ENCODE measurements at regions not wholly inside any gene's neighbourhood (a gene's known extent, or its start where the extent isn't known, plus 50 kb on each side); places are given as distances from the start of the nearest gene placed in this dataset.
"Not testable (repeated sequence)": the region's sequence is repeated elsewhere in the genome, so short reads cannot be mapped to it uniquely, and the experiment has no call there.

- ATAC-seq; DNase-seq (ENCODE audit: missing footprints); intact Hi-C loops (cut with DNase I): not testable (repeated sequence)
These were observed 670.1 kb downstream of the TMEM121 start for GRCh38 chr14:106196459-106196858.

- ATAC-seq; intact Hi-C loops (cut with DNase I); DNase-seq (ENCODE audit: missing footprints): not testable (repeated sequence)
These were observed 670.9 kb downstream of the TMEM121 start for GRCh38 chr14:106197264-106197663.

- ATAC-seq (no peak), DNase-seq (ENCODE audit: missing footprints) (no peak)
- intact Hi-C loops (cut with DNase I): no loop called here
These were observed 672.7 kb downstream of the TMEM121 start for GRCh38 chr14:106199097-106199496.

GRCh38 chr14:106200541-106201315 lies 674.3 kb downstream of the TMEM121 start:
- intact Hi-C loops (cut with DNase I): no loop called here
- ATAC-seq: no peak
- no peak for DNase-seq (ENCODE audit: missing footprints)

- intact Hi-C loops (cut with DNase I): no loop called here
- no peak for ATAC-seq
These were observed 675.0 kb downstream of the TMEM121 start for GRCh38 chr14:106201376-106201775.

GRCh38 chr14:106203438-106203837 lies 677.1 kb downstream of the TMEM121 start:
- ATAC-seq (no peak), DNase-seq (ENCODE audit: missing footprints) (no peak)
- intact Hi-C loops (cut with DNase I): no loop called here

More at GRCh38 chr14:106201376-106201775, 675.0 kb downstream of the TMEM121 start:
- DNase-seq (ENCODE audit: missing footprints): no peak

GRCh38 chr14:106204063-106204462 lies 677.7 kb downstream of the TMEM121 start:
- ATAC-seq (no peak), DNase-seq (ENCODE audit: missing footprints) (no peak)
- intact Hi-C loops (cut with DNase I): no loop called here

GRCh38 chr14:106207316-106207715 lies 680.9 kb downstream of the TMEM121 start:
- intact Hi-C loops (cut with DNase I): no loop called here
- ATAC-seq (no peak), DNase-seq (ENCODE audit: missing footprints) (no peak)

GRCh38 chr14:106208794-106209193 lies 682.4 kb downstream of the TMEM121 start:
- DNase-seq (ENCODE audit: missing footprints): no peak
- intact Hi-C loops (cut with DNase I): no loop called here
- ATAC-seq: no peak

- ATAC-seq: no peak
- intact Hi-C loops (cut with DNase I): no loop called here
These were observed 683.4 kb downstream of the TMEM121 start for GRCh38 chr14:106209755-106210154.

GRCh38 chr14:106210650-106211049 lies 684.3 kb downstream of the TMEM121 start:
- ATAC-seq: no peak
- intact Hi-C loops (cut with DNase I): no loop called here
- DNase-seq (ENCODE audit: missing footprints): no peak

More at GRCh38 chr14:106209755-106210154, 683.4 kb downstream of the TMEM121 start:
- DNase-seq (ENCODE audit: missing footprints): no peak

GRCh38 chr14:106211334-106211900 lies 685.0 kb downstream of the TMEM121 start:
- DNase-seq (ENCODE audit: missing footprints) (no peak), ATAC-seq (no peak)
- intact Hi-C loops (cut with DNase I): no loop called here

GRCh38 chr14:106215229-106215628 lies 688.8 kb downstream of the TMEM121 start:
- DNase-seq (ENCODE audit: missing footprints) (no peak), ATAC-seq (no peak)
- intact Hi-C loops (cut with DNase I): no loop called here

- DNase-seq (ENCODE audit: missing footprints) (no peak), ATAC-seq (no peak)
- intact Hi-C loops (cut with DNase I): no loop called here
These were observed 690.3 kb downstream of the TMEM121 start for GRCh38 chr14:106216679-106217078.

- no peak for DNase-seq (ENCODE audit: missing footprints)
- intact Hi-C loops (cut with DNase I): no loop called here
- ATAC-seq: no peak
These were observed 691.8 kb downstream of the TMEM121 start for GRCh38 chr14:106218174-106218573.

GRCh38 chr14:106222311-106222710 lies 695.9 kb downstream of the TMEM121 start:
- intact Hi-C loops (cut with DNase I): no loop called here
- DNase-seq (ENCODE audit: missing footprints): no peak
- ATAC-seq: no peak

GRCh38 chr14:106222731-106223130 lies 696.3 kb downstream of the TMEM121 start:
- no peak for DNase-seq (ENCODE audit: missing footprints)
- ATAC-seq: no peak
- intact Hi-C loops (cut with DNase I): no loop called here

- DNase-seq (ENCODE audit: missing footprints) (no peak), ATAC-seq (no peak)
- intact Hi-C loops (cut with DNase I): no loop called here
These were observed 701.4 kb downstream of the TMEM121 start for GRCh38 chr14:106227793-106228192.

- DNase-seq (ENCODE audit: missing footprints): no peak
- ATAC-seq: no peak
- intact Hi-C loops (cut with DNase I): no loop called here
These were observed 702.3 kb downstream of the TMEM121 start for GRCh38 chr14:106228541-106229158.

GRCh38 chr14:106230071-106230470 lies 703.7 kb downstream of the TMEM121 start:
- ATAC-seq (no peak), DNase-seq (ENCODE audit: missing footprints) (no peak)
- intact Hi-C loops (cut with DNase I): no loop called here

Measured in Right ventricle myocardium inferior (tissue), 1 donor.